ENCODE measurements at regions not wholly inside any gene's neighbourhood (a gene's known extent, or its start where the extent isn't known, plus 50 kb on each side); places are given as distances from the start of the nearest gene placed in this dataset.
A peak's percentile ranks its signal among the peaks of the same experiment; 100 is the strongest.

DNA sequence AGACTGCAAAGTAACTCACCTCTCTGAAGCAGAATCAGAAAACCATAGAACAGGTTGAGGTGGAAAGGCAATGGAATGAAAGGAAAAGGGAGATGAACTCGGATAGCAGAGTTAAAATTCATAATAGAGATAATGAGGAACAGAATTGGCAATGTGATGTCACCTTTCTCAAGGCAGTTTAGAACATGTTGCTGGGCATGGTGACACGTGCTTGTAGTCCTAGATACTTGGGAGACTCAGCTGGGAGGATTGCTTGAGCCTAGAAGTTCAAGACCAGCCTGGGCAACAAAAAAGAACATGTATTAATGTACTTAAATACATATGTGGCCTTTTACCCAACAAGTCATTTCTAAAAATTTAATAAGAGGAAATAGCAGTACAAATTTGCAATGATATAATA, 81.6 kb upstream of the MIER3 start:
- H3K36me3 ChIP-seq, result no peaks in the 10 kb centered on the region
- no peaks in the 10 kb centered on the region for H3K27me3 ChIP-seq
- H3K9ac ChIP-seq (ENCODE audit: low read depth in 2 of 2, low read length in 2 of 2), result no peak overlapping the region
- no peaks in the 10 kb centered on the region for H3K9me3 ChIP-seq
- no peaks in the 10 kb centered on the region for H3K4me1 ChIP-seq
- TF ChIP-seq, protein P1, sequence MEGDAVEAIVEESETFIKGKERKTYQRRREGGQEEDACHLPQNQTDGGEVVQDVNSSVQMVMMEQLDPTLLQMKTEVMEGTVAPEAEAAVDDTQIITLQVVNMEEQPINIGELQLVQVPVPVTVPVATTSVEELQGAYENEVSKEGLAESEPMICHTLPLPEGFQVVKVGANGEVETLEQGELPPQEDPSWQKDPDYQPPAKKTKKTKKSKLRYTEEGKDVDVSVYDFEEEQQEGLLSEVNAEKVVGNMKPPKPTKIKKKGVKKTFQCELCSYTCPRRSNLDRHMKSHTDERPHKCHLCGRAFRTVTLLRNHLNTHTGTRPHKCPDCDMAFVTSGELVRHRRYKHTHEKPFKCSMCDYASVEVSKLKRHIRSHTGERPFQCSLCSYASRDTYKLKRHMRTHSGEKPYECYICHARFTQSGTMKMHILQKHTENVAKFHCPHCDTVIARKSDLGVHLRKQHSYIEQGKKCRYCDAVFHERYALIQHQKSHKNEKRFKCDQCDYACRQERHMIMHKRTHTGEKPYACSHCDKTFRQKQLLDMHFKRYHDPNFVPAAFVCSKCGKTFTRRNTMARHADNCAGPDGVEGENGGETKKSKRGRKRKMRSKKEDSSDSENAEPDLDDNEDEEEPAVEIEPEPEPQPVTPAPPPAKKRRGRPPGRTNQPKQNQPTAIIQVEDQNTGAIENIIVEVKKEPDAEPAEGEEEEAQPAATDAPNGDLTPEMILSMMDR (IDR thresholded peaks at IDR 0.05), result no peak
- no peak overlapping the region for H3K4me3 ChIP-seq
- DNase-seq, result no peak
- intact Hi-C loops (cut with DNase I), result loop anchor here (2.0 kb wide), 1 partner anchor 21 kb away; no protein-coding TSS in a partner anchor
- peak overlapping the region; percentile 28 for H3K27ac ChIP-seq

DNA sequence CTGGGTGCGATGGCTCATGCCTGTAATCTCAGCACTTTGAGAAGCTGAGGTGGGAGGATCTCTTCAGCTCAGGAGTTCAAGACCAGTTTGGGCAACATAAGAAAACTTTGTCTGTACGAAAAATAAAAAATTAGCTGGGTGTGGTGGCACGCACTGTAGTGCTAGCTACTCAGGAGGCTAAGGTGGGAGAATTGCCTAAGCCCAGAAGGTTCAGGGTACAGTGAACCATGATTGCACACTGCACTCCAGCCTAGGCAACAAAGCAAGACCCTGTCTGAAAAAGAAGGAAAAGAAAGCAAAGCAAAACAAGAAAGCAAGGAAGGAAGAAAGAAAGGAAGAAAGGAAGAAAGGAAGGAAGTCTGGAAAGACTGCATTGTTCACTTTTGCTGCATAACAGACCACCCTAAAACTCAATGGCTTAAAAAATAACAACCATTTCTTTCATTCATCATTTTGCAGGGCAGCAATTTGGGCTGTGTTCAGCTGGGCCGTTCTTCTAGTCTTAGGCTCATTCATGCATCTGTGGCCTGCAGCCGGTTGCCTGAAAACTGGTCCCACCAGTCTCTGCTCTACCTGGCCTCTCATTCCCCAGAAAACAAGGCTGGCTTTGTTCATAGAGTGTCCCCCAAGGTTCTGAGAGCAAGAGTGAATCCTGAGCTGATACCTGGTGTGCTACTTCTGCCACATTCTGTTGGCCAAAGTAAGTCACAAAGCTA, 82.4 kb upstream of the MIER3 start:
- intact Hi-C loops (cut with DNase I), result no loop called here
- Histone ChIP-seq H3K36me3 (no peaks in the 10 kb centered on the region), H3K27ac (no peak overlapping the region), H3K9me3 (no peaks in the 10 kb centered on the region), H3K4me3 (no peak overlapping the region), H3K4me1 (no peaks in the 10 kb centered on the region), H3K9ac (ENCODE audit: low read depth in 2 of 2, low read length in 2 of 2) (peak overlapping the region in 1 of 2 donors; percentile 19), H3K27me3 (no peaks in the 10 kb centered on the region)
- TF ChIP-seq, protein P1 (IDR thresholded peaks at IDR 0.05), result no peak
- DNase-seq, result no peak

DNA sequence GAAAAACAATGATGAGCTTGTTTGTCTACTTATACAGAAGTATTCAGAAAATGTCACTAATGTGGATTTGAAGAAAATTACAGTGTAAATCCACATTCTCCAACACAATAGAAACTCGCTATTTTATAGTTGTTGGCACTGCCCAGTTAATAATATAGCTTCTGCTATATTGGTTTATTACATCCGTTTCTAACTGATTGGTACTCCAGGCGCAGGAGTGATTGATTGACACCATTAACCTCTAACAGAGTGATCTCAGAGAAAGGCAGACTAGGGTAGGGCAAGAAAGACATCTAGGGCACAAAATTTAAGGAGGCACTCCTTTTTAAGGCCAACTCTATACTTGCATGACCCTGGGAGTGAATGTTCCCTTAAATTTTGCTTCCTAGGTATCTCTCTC, 84.0 kb upstream of the MIER3 start:
- no peaks in the 10 kb centered on the region for H3K36me3 ChIP-seq
- no peaks in the 10 kb centered on the region for H3K9me3 ChIP-seq
- intact Hi-C loops (cut with DNase I), result no loop called here
- H3K27ac ChIP-seq, result no peak overlapping the region
- H3K9ac ChIP-seq (ENCODE audit: low read depth in 2 of 2, low read length in 2 of 2), result no peak overlapping the region
- no peak for DNase-seq
- TF ChIP-seq, protein P1 (IDR thresholded peaks at IDR 0.05), result no peak
- H3K27me3 ChIP-seq, result no peaks in the 10 kb centered on the region
- no peaks in the 10 kb centered on the region for H3K4me1 ChIP-seq
- no peak overlapping the region for H3K4me3 ChIP-seq

DNA sequence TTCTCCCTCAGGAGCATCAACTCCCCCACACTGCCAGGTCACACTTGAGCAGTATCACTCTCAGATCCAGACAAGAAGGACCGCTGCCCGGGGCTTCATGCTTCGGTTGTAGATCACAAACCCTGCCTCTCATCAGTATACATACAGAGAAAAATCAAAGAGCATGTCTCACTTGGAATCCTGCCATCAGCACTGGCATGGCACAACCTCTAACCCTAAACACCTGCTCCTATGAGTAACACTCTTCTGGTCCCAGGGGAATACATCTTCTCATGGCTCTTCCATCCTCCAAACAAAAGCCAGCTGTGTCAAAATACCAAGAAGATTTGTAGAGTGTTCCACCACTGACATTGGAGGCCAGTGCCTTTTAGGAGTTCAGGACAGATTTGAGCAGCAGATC, 84.8 kb upstream of the MIER3 start:
- intact Hi-C loops (cut with DNase I), result no loop called here

DNA sequence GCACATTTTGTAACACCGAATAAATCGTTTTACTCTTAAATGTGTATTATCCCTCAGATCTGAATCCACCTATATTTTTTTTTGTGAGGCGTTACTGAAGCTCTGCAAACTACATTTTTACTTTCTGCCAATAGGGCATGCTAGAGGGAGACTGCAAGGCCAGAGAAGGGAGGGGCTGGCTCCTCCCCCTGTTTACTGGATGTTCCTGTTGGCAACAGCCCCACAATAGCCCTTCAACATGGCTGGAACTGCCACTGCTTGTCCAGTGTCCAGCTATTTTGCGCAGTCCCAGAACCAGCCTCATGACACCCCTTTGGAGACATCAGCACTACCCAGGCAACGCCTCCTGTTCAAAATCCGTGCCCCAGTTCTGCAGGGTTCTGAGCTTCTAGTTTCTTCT, 85.4 kb upstream of the MIER3 start:
- intact Hi-C loops (cut with DNase I), result no loop called here
- Histone ChIP-seq H3K27ac (no peak overlapping the region), H3K9me3 (no peaks in the 10 kb centered on the region), H3K36me3 (no peaks in the 10 kb centered on the region), H3K27me3 (no peaks in the 10 kb centered on the region), H3K9ac (ENCODE audit: low read depth in 2 of 2, low read length in 2 of 2) (no peak overlapping the region), H3K4me1 (no peaks in the 10 kb centered on the region), H3K4me3 (no peak overlapping the region)
- DNase-seq, result no peak
- TF ChIP-seq, protein P1 (IDR thresholded peaks at IDR 0.05), result no peak

More for the DNA sequence above, 84.8 kb upstream of the MIER3 start:
- no peaks in the 10 kb centered on the region for H3K4me1 ChIP-seq
- no peak for DNase-seq
- TF ChIP-seq, protein P1 (IDR thresholded peaks at IDR 0.05), result no peak
- H3K27me3 ChIP-seq, result no peaks in the 10 kb centered on the region
- no peak overlapping the region for H3K27ac ChIP-seq
- no peak overlapping the region for H3K9ac ChIP-seq (ENCODE audit: low read depth in 2 of 2, low read length in 2 of 2)
- H3K4me3 ChIP-seq, result no peak overlapping the region
- no peaks in the 10 kb centered on the region for H3K9me3 ChIP-seq
- no peaks in the 10 kb centered on the region for H3K36me3 ChIP-seq
